Fibroblast of skin of abdomen (primary cell): ENCODE measurements at regions not wholly inside any gene's neighbourhood (a gene's known extent, or its start where the extent isn't known, plus 50 kb on each side); places are given as distances from the start of the nearest gene placed in this dataset.
A peak's percentile ranks its signal among the peaks of the same experiment; 100 is the strongest.
"Not testable (repeated sequence)": the region's sequence is repeated elsewhere in the genome, so short reads cannot be mapped to it uniquely, and the experiment has no call there.

Experiments
- DNase-seq: peaks from one replicate; pipeline ENCODE4 v3.0.0-alpha.2; 2013

DNA sequence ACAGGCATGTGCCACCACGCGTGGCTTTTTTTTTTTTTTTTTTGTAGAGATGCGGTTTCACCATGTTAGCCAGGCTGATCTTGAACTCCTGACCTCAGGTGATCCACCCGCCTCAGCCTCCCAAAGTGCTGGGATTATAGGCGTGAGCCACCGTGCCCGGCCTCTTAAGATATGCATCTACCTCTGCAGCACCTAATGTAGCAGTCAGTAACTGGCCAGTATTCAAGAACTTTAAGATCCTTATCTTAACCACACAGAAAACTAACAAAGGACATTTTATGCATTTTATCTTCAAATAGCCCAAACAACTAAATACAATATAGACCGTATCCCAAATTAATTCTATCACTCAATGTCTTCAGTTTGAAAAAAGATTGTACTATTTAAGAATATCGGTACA is 618.7 kb downstream of the TLE1 start:
- no peak for DNase-seq

- no peak for DNase-seq
Observed at GRCh38 chr9:81069923-81070322, 619.4 kb downstream of the TLE1 start.

GRCh38 chr9:81069038-81069795 is 620.1 kb downstream of the TLE1 start:
- no peak for DNase-seq

GRCh38 chr9:81062995-81063394 is 626.4 kb downstream of the TLE1 start:
- DNase-seq: not testable (repeated sequence)

DNA sequence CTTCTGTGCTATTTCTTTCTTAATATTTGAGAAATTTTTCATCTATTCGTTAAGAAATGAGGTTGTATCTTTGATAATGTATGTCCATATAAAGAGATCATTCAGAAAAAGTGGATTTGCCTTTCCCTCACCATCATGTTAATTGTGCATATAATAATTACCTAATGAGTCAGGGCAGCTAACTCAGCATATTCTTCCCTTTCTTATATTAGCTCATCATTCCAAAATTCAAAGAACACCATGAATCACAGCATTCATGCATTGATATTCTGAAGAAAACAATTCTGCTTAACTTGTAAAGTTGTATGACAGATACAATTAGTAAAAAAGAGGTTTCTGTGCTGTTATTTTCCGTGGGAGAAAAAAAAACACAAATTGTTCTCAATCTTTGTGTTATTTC is 630.6 kb downstream of the TLE1 start:
- DNase-seq: no peak

- no peak for DNase-seq
Observed at GRCh38 chr9:81053298-81054025, 635.9 kb downstream of the TLE1 start.

DNA sequence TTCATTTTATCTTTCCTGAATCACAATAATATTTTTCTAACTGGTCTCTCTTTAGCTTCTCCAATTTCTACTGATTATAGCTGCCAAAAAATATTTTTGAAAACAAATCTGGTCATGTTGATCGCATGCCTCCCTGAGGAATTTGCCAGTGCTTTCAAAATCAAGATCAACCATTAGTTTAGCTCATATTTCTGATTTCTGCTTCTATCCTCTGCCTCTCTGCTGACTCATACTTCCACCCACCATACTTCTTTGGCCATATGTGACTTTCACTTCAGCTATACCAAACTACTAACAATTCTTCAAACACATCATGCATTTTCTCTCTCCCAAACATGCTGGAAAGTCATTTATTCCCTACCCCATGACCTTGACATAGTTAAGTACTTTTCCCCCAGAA is 636.5 kb downstream of the TLE1 start:
- peak; percentile 44 for DNase-seq

DNA sequence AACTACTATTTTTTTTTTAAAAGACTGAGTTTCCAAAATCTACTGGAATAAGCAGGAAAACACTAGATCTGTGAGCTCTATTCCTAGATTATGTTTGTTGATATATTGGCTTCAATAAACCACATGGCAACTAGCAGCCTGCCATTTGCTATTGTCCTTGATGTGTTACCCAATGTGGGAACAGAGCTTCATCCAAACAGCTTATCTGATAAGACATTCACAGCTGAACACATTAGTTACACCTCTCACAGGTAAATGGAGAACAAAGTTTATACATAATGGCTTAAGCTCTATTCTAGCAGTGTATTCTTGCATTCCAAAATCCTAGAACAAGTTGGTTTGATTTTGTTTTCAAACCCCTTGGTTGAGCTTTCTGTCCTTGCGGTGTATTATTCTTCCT is 642.1 kb downstream of the TLE1 start:
- no peak for DNase-seq

DNA sequence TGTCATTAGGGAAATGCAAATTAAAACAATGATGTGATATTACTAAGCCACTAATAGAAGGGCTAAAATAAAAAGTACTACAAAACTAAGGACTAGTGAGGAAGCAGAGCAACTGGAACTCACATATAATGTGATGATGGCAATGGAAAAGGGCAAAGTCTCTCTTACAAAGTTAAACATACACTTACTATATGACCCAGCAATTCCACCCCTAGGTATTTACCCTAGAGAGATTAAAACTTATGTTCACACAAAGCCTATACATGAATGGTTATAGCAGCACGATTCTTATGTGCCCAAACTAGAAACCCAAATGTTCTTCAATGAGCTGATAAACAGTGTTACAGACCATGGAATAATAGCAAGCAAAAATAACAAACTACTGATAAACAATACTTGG is 643.7 kb downstream of the TLE1 start:
- DNase-seq: no peak

DNA sequence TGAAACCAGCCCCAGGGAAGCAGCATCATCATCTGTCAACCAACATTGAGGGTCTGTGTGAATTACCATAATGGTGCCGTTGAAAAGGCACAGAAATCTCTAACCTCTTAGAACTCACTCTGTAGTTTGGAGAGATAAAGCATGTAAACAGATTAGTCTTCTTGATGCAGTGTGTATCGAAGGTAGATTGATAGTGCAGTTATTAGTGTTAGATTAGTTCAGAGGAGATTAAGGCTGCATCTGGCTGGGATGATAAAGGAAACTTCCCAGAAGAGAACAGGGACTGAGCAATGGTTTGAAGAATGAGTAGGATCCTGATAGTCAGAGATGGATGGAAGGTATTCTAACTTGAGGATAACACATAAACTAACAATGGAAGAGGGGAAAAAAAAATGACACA is 651.5 kb downstream of the TLE1 start:
- no peak for DNase-seq

- DNase-seq: no peak
Observed at GRCh38 chr9:81035601-81036000, 653.7 kb downstream of the TLE1 start.

- peak; percentile 73 for DNase-seq
Observed at GRCh38 chr9:81035171-81035570, 654.2 kb downstream of the TLE1 start.

- peak; percentile 28 for DNase-seq
Observed at GRCh38 chr9:81032831-81033230, 656.5 kb downstream of the TLE1 start.

DNA sequence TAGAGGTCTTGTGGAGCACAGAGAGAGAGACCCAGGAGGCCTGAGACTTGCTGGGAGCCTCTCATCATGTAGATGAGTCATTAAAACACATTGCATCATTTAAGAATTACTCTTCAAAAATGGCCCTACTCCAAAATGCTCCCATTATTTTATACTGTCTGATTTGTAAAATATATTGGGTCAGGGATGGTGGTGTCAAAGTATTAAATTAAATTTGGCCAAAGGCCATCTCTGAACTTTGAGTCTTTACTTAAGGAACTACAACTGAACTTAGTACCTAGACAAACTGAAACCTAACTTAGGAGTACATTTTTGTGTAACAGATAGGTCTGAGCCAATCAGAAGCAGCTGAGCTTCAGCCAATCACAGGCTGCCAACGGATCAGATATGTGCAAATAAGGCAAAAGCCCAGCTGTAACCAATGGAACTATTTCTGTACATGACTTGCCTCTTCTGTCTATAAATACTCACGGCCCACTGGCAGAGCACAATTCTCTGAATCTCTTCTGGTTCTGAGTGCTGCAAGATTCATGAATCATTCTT is 657.2 kb downstream of the TLE1 start:
- DNase-seq: peak; percentile 87

GRCh38 chr9:81031422-81032029 is 657.8 kb downstream of the TLE1 start:
- no peak for DNase-seq

DNA sequence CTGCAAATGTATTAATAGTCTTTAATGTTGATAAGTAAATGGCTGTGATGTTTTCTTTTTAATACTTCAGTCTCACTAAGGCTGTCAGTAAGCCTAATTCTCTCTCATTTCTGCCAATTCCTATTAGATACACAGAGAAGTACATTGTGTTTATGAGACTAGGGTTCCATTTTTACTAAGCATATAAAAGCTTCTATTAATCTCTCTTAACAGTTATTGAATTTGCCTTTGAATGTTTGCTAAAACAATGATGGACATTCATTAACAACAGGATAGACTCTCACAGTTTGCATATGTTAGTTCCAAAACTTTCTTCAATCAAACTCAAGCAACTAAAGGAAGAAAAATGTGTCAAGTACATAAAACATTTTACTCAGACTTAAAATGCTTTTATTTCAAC is 659.3 kb downstream of the TLE1 start:
- DNase-seq: no peak

DNA sequence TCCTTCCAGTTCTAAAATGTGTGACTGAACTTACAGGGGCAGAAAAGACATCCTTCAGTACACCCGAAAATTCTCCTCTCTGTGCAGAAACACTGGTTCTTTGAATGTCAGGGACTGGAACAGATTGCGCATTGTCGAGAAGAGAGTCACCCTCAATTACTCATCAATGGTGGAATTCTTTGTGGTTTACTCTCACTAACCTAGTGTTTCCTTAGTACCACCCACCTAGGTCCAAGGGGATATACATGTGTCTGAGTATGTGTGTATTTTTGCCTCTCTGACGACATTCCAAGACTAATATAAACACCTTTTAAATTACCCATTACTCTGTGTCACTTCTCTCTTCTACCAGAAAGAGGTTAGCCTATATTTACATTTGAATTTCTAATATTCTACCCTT is 660.8 kb downstream of the TLE1 start:
- peak; percentile 95 for DNase-seq

DNA sequence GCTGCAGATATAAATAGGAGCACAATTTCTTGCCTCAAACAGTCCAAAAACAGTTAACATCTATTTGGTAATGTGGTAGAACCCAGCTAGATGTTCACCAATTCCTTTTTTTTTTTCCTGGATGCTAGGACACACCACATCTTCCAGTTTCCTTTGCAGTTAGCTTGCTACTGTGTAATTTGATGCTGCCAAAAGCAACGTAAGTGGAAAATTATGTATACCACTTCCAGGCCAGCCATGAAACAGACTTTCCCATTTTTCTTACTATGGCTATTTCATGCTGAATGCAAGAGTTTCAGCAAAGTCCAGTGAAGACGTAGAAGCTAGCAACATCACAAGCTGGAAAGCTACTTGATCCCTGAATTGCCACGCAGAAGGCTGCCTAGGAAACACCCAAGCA is 667.2 kb downstream of the TLE1 start:
- peak; percentile 56 for DNase-seq

- DNase-seq: not testable (repeated sequence)
Observed at GRCh38 chr9:81014945-81015344, 674.4 kb downstream of the TLE1 start.

DNA sequence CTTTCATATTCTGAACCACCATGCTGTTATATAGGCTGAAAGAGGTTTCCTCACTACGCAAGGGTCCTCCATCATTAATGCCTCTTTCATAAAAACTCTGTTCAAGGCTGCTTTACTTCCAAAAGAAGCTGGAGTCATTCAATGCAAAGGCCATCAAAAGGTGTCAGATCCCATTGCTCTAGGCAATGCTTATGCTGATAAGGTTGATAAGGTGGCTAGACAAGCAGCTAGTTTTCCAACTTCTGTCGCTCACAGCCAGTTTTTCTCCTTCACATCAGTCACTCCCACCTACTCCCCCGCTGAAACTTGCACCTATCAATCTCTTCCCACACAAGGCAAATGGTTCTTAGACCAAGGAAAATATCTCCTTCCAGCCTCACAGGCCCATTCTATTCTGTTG is 676.2 kb downstream of the TLE1 start:
- DNase-seq: not testable (repeated sequence)

GRCh38 chr9:81002906-81003305 is 686.4 kb downstream of the TLE1 start:
- DNase-seq: no peak

DNA sequence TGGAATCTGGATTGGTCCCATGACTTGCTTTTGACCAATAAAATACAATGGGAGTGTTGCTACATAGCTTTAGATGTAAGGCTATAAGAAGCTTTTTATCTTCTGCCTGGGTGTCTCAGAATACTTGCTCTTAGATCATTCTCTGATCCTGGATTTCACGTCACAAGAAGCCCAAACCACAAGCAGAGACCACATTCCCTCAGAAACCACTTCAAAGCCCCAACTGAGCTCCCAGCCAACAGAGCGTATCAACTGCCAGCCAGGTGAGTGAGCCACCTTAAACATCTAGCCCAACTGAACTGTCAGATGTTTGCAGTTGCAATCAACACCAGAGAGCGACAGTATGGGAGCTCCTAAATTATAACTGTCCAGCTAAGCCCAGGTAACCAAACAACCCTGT is 687.1 kb downstream of the TLE1 start:
- DNase-seq: no peak

DNA sequence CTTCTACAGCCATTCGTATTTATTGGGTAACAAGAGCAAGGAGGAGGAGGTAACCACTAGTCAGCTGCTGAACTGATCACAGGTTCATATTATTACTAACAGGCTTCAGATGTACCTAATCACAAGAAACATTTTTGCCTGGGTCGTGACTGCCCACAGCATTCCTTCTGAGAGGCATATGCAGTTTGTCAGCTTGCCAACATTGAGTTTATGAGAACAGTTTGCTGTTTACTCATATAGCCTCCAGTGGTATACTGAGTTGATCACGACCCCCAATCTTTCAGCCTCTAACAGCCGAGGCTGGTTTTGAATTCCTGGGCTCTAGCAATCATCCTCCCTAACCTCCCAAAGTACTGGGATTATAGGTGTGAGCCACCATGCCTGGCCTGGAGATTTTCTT is 693.6 kb downstream of the TLE1 start:
- DNase-seq: peak; percentile 49

DNA sequence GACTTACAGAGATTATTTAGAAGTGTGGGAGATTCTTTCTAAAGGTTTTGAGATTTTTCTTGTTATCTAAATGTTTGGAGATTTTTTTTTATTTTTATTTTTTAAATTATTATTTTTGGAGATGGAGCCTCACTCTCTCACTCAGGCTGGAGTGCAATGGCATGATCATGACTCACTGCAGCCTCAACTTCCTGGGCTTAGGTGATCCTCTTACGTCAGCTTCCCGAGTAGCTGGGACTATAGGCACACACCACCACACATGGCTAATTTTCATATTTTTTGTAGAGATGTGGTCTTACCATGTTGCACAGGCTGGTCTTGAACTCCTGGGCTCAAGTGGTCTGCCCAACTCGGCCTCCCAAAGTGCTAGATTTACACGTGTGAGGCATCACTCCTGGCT is 694.5 kb downstream of the TLE1 start:
- peak; percentile 23 for DNase-seq
